SU-DHL-6 (cell line): ENCODE measurements at regions not wholly inside any gene's neighbourhood (a gene's known extent, or its start where the extent isn't known, plus 50 kb on each side); places are given as distances from the start of the nearest gene placed in this dataset.
"Not testable (repeated sequence)": the region's sequence is repeated elsewhere in the genome, so short reads cannot be mapped to it uniquely, and the experiment has no call there.

Experiments
- EZH2phosphoT487 ChIP-seq: fragments of 200-600 bp; sonication (generic), shearing (Covaris generic); conservative IDR thresholded peaks from 2 replicates; pipeline ENCODE4 v1.6.1; 2018; ENCODE audit warnings: mild to moderate bottlenecking, antibody characterized with exemption, low read length, moderate library complexity, mixed read lengths
- TF ChIP-seq, protein P1 (sequence below): fragments of 200-600 bp; sonication (generic); IDR thresholded peaks from one replicate; pipeline ENCODE4 v1.5.1; 2017; ENCODE audit warnings: antibody characterized with exemption, mild to moderate bottlenecking, low read length, moderate library complexity; ENCODE audit not compliant: insufficient read depth, poor library complexity, severe bottlenecking

DNA sequence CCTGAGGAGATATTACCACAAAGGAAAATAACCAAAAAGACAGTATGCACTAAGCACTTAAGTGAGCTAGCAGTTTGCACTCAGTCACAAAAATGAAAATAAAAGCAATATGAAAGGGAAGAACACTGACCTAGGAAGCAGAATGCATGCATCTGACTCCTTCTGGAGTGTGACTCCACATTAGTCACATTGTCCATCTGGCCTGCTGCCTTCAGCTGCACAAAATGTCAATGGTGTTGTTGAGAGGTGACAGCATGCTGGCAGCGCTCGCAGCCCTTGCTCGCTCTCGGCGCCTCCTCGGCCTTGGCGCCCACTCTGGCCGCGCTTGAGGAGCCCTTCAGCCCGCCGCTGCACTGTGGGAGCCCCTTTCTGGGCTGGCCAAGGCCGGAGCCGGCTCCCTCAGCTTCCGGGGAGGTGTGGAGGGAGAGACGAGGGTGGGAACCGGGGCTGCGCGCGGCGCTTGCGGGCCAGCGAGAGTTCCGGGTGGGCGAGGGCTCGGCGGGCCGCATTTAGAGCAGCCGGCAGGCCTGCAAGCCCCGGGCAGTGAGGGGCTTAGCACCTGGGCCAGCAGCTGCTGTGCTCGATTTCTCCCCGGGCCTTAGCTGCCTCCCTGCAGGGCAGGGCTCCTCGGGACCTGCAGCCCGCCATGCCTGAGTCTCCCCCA is 874.8 kb downstream of the RAB28 start:
- TF ChIP-seq, protein P1, sequence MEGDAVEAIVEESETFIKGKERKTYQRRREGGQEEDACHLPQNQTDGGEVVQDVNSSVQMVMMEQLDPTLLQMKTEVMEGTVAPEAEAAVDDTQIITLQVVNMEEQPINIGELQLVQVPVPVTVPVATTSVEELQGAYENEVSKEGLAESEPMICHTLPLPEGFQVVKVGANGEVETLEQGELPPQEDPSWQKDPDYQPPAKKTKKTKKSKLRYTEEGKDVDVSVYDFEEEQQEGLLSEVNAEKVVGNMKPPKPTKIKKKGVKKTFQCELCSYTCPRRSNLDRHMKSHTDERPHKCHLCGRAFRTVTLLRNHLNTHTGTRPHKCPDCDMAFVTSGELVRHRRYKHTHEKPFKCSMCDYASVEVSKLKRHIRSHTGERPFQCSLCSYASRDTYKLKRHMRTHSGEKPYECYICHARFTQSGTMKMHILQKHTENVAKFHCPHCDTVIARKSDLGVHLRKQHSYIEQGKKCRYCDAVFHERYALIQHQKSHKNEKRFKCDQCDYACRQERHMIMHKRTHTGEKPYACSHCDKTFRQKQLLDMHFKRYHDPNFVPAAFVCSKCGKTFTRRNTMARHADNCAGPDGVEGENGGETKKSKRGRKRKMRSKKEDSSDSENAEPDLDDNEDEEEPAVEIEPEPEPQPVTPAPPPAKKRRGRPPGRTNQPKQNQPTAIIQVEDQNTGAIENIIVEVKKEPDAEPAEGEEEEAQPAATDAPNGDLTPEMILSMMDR: not testable (repeated sequence)
- TF ChIP-seq EZH2phosphoT487: not testable (repeated sequence)
